GM19043 (cell line): ENCODE measurements at regions not wholly inside any gene's neighbourhood (a gene's known extent, or its start where the extent isn't known, plus 50 kb on each side); places are given as distances from the start of the nearest gene placed in this dataset.

ENCODE experiments used
- ATAC-seq: cut with Tn5 transposase; IDR thresholded peaks from one replicate; pipeline ENCODE4 v1.9.1; 2021; ENCODE audit warnings: low read depth; ENCODE audit not compliant: unreplicated experiment

- no peak for ATAC-seq
Observed at GRCh38 chr4:162952232-162952631, 214.5 kb downstream of the NAF1 start.

- ATAC-seq, result no peak
Observed at GRCh38 chr4:162945713-162946112, 221.0 kb downstream of the NAF1 start.

DNA sequence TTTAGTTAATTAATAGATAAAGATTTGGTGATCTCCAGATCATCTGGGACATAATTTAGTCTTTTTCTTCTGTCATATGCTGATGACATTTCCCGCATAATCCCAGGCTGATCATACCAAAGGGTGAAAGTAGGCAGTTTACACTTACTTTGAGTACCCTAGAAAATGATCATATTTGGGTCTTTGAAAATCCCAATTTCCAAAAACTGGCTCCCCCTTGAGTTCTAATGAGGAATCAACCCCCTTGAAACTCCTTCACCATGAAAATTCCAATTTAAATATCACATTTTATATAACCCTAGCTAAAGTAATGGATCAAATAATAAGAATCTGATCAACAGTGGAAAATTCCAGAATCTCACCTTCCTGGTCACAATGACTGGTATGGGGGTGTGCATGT lies 223.4 kb downstream of the NAF1 start:
- no peak for ATAC-seq

GRCh38 chr4:162938738-162939485 lies 227.8 kb downstream of the NAF1 start:
- ATAC-seq, result no peak

- ATAC-seq, result no peak
Observed at GRCh38 chr4:162935214-162935613, 231.5 kb downstream of the NAF1 start.

GRCh38 chr4:162931286-162931685 lies 235.4 kb downstream of the NAF1 start:
- no peak for ATAC-seq

DNA sequence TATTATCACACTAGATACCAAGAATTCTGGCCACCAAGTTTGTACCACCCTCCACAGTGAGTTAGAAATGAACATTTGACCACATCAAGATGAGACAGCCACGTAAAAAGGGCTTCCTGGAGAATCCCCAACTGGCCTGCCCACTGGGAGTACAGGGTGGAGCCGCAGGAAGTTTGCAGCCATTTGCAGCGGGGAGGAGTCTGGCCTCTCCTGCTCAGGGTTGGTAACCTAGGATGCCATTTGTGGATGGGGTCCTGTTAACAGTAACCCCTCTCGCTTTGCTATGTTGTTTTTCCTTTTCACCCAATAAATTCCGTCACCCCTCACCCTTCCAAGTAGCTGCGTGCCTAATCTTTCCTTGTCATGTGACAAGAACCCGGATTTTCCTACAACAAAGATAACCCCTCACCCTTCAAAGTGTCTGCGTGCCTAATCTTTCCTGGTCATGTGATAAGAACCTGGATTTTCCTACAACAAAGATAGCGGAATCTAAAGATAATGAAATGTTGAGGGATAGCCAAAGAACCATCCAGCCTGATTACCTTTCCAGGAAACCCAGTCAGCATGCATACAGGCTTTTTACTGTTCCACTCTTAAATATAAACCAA lies 245.4 kb downstream of the NAF1 start:
- ATAC-seq, result no peak

- ATAC-seq, result no peak
Observed at GRCh38 chr4:162920649-162921048, 246.0 kb downstream of the NAF1 start.

DNA sequence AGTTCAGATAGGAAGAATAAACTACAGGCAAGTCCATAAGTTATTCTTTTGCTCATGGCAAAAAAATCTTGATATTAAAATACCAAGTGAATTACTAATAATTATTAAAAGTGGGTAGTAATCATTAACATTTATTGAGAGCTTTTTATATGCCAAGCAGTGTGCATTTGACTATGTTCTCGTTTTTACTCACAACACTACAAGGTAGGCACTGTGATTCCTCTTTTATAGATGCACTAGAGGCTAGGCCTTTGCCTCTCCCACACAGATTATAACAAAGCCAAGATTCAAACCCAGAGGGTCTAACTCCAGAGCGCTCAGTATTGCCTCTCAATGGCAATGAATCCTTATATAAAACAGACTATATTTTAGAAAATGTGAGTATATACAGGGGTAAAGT lies 254.2 kb downstream of the NAF1 start:
- no peak for ATAC-seq

DNA sequence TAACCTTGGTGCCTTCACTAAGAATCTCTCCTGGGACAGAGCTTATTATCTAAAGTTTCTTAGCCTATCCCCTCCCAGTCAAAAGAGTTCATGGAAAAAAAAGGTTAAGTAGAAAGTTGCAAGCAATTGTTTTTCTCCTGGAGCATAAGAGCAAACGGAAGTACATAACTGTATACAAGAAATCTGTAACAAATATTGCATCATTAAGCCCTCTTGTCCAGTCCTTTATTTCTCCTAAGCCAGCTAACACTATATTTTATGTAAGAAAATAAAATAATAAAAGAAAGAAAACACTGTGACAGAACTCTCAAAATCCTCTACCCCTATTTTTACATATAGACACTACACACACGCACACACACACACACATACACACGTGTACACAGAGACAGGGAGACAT lies 255.3 kb downstream of the NAF1 start:
- no peak for ATAC-seq

DNA sequence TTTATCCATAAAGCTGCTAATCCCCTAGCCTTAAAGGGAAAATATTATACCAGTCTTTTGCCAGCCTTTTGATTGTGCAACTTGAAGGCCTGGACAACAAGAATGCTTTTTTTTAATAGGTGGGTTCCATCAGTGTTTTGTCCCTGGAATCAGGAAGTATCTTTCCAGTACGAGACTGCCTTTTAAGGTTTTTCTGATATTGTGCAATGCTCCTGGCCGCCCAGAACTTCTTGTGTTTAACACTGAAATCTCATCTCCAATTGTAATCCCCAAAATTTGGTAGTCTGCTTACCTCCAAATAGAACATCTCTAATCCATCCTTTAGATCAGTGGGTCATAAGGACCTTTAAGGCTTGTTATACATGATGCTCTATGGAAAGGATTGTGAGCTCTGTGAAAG lies 256.7 kb downstream of the NAF1 start:
- no peak for ATAC-seq

DNA sequence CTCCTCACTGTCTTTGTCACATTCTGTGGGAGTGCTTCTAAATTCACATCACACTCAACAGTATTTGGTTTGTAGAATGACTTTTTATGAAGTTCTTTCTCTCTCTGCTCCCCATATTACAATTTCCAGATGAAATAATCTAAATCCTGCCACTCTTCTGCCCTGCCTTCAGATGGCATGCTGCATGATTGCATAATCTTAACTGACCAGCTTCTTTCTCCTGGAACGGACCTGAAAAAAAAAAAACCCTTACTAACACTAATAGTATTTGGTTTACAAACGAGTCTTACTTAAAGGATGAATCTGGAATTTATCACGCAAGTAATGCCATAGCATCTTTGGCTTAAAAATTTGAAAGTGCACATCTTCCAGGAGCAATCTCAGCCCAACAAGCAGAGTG lies 272.3 kb downstream of the NAF1 start:
- no peak for ATAC-seq

GRCh38 chr4:162891788-162892707 lies 274.6 kb downstream of the NAF1 start:
- ATAC-seq, result peak; percentile 98

DNA sequence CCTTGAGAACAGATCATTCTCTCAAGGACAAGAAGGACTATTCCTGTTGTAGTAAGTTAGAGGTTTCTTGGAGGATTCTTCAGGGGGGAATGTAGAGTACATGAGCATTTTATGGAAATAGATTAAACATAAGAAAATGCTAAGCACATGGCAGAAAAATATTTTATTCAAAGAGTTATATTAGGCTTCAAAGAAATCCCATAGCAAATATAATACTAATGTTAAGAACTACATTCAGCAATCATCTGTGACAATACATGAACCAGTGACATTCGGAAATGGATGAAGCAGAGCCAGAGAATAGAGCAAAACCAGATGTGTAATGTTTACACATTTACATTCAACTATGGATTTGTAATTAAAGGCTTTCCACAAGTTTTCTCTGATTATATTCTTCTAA lies 288.6 kb downstream of the NAF1 start:
- ATAC-seq, result no peak

DNA sequence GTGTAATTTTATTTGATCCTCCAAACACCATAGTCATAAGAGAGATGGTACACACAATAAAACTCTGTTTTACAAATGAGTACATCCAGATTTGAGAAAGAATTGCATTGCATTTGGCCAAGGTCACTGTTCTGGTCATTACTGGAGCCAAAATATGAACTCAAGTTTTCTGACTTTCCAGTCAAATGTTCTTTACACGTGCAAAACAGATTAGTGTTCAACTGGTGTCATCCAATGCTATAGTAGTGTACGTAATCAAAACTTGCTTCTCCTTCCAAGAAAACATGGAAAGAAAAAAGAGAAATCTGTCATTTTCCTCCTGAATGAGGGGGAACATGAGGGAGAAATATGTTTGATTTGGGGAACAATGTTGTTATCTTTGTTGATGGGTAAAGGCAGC lies 291.9 kb downstream of the NAF1 start:
- no peak for ATAC-seq

DNA sequence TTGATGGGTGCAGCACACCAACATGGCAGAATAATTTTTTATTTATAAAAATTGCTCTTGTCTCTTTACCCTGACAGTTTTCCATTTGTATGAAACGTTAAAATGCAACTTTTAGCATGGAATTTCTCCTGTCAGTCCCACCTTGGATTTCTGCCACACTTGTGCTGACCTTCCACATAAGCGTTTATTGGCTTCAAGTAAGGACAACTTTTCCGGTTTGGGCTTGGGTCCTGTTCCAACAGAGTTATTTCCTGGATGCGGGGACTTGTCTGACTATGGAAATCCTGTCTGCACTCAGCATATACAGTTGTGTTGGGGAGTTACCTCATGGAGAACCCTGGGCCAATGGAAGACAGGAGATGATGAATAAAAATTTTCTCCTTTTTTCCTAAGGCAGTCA lies 294.7 kb downstream of the NAF1 start:
- ATAC-seq, result no peak

- ATAC-seq, result no peak
Observed at GRCh38 chr4:162869157-162869556, 297.5 kb downstream of the NAF1 start.

DNA sequence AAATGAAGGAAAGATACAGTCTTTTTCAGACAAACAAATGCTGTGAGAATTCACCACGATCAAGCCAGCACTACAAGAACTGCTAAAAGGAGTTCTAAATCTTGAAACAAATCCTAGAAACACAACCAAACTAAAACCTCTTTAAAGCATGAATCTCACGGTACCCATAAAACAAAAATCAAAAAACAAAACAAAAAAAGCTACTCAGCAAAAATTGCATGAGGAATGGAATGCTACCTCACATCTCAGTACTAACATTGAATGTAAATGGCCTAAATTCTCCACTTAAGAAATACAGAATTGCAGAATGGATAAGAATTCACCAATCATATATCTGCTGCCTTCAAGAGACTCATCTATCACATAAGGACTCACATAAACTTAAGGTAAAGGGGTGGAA lies 300.1 kb downstream of the NAF1 start:
- ATAC-seq, result no peak

DNA sequence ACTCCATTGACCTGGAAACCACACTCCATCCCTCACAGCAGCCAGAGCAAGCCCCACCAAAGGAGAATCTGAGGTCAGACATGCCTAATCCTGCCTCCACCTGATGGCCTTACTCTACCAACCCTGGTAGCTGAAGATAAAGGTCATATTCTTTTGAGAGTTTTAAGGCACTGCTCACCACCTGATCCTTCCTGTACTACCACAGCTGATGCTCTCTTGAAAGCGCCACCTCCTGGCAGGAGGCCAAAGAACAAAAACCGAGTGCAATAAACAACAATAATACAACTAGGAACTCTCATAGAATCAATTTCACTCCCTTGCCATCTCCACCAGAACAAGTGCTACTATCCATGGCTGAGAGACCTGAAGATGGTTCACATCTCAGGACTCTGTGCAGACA lies 301.6 kb downstream of the NAF1 start:
- ATAC-seq, result peak; percentile 46

GRCh38 chr4:162853788-162854187 lies 312.9 kb downstream of the NAF1 start:
- ATAC-seq, result no peak

DNA sequence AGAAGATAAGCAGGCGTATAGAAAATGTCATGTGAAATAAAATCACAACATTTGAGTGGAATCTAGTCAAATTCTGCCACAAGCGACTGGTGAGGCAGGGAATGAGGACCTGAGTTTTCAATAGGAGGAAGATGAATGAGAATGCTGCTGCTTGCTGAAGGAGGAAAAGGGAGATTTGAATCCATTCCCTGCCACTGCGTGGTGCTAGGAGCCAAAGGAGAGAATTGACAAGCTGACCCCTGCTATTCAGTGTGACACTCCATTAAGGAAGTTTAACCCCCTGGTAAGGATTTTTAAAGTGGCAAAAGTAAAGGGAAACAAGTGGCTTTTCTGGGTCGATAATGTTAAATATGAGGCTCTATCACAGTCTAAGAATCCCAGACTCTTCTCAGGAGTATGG lies 314.0 kb downstream of the NAF1 start:
- no peak for ATAC-seq
